Hepatocyte (in vitro differentiated cells): ENCODE measurements at regions not wholly inside any gene's neighbourhood (a gene's known extent, or its start where the extent isn't known, plus 50 kb on each side); places are given as distances from the start of the nearest gene placed in this dataset.

ENCODE experiments used
- CTCF ChIP-seq: fragments of 200-600 bp; sonication (generic); IDR thresholded peaks from 2 replicates; pipeline ENCODE4 v1.5.1; 2016; ENCODE audit warnings: antibody characterized with exemption, mild to moderate bottlenecking; ENCODE audit not compliant: poor library complexity
- EZH2 ChIP-seq: fragments of 200-600 bp; sonication (generic); IDR thresholded peaks from 2 replicates; pipeline ENCODE4 v1.6.1; 2016; ENCODE audit warnings: antibody characterized with exemption, mild to moderate bottlenecking, borderline replicate concordance
- EZH2phosphoT487 ChIP-seq: fragments of 200-600 bp; sonication (generic); IDR thresholded peaks from one replicate; pipeline ENCODE4 v1.6.1; 2018; ENCODE audit warnings: antibody characterized with exemption, mild to moderate bottlenecking, low read depth, moderate library complexity; ENCODE audit not compliant: unreplicated experiment, severe bottlenecking

- TF ChIP-seq EZH2phosphoT487: no peak
- no peak for TF ChIP-seq CTCF
- no peak for TF ChIP-seq EZH2
These were observed 232.0 kb downstream of the IRX1 start for GRCh38 chr5:3827624-3828023.
